Lung microvascular endothelial cell (primary cell): ENCODE measurements at regions not wholly inside any gene's neighbourhood (a gene's known extent, or its start where the extent isn't known, plus 50 kb on each side); places are given as distances from the start of the nearest gene placed in this dataset.
"Not testable (repeated sequence)": the region's sequence is repeated elsewhere in the genome, so short reads cannot be mapped to it uniquely, and the experiment has no call there.

Experiments used
- DNase-seq, 2 donors: peaks; one replicate each; pipeline versions ENCODE4 v3.0.0 to v3.0.0-alpha.2; 2010; ENCODE audit warnings: low read depth in 2 of 2

DNA sequence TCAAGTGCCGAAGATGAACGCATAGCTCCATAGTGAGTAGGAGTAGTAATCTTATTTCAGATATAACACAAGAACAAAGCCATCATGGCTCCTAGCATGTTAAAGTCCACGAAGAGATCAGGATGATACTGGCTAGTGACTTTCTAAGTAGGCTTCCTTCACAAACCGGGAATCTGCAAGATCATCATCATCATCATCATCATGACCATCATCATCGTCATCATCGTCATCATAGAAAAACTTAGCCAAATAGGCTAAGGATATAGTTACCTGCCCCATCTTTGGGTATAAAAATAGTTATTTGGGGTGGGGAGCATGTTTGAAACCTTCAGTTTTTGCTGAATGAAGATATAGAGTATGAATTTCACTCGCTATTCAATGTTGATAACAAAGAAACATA, 57.9 kb downstream of the PYDC2 start:
- DNase-seq = no peak

DNA sequence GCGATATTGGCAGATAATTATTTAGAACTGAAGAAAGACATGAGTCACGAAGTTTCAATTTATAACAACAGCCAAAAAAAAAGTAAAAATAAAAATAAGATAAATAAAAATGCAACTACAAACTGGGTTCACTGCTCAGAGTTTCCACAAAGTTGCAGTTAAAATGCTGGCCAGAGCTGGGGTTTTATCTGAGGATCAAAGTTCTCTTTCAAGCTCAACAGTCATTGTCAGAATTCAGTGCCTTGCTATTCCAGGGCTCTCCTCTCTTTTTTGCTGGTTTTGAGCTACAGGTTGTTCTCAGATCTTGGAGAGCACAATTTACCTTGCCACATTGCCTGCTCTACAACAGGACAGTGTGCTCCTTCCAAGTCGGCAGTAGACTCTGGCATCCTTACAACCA, 60.1 kb downstream of the PYDC2 start:
- DNase-seq = no peak

DNA sequence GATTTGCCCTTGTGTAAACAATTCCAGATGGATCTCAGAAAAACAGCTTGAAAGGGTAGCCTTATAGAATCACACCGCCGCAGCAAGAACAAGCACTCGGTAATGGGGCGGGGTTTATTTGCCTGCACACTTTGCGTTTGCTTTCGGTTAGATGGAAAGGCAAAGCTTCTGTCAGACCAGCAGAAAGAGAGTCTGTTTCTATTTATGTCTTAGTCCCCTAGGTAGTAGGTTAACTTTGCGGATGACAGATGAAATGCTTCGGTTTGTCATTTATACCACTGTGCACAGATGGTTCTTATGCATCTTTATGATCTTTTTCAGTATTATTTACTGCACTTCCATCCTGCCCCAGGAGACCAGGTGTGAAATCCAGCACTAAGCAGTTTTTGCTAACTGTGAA, 62.2 kb downstream of the PYDC2 start:
- DNase-seq = no peak

DNA sequence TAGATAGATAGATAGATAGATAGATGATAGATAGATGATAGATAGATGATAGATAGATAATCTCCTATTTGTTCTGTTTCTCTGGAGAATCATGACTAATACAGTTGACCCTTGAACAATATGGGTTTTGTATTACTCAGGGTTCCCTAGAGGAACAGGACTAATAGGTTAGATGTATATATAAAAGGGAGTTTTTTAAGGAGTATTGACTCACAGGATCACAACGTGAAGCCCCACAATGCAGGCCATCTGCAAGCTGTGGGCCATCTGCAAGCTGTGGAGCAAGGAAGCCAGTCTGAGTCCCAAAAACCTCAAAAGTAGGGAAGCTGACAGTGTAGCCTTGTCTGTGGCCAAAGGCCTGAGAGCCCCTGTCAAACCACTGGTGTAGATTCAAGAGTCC, 67.6 kb downstream of the PYDC2 start:
- DNase-seq = no peak

DNA sequence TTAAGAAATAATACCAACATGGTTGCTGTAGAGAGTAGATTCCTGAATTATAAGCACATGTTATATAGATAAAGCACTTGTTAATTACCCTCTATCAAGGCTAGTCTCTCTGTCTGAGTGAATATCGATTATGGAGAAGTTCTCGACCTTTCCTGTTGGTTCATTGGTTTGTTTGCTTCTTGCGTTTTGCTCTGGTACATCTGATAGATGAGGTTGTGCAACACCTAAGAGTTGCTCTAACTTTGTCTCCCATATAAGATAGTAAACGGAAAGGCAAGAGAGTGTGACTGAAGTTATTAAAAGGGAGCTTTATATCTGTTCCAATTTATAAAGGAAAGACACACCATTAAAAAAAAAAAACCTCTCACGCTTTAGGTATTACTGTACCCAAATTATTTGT, 69.0 kb downstream of the PYDC2 start:
- DNase-seq = no peak

DNA sequence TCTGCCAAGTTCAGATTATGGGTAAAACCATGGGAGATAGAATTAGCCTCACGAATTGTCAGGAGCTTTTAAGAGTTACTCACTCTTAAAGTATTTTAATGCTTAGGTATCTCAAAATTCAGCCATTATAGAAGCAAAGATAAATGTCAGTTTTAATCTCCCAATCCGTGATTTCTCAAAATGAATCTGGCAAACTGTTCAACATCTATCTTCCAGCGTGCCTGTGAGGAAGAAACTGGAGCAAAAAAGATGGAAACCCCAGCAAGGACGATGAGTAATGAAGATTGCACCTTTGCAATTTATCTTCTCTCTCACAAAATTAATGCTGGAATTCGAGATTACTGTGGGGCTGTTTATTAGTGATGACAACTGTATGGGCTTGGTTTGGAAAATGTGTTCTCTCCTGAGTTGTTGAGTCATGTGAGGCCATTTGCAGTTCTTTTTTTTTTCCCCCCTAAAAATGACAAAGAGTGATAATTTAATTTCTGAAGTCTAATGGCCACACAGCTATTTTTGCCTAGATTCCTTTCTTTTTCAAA, 70.5 kb downstream of the PYDC2 start:
- DNase-seq = no peak

DNA sequence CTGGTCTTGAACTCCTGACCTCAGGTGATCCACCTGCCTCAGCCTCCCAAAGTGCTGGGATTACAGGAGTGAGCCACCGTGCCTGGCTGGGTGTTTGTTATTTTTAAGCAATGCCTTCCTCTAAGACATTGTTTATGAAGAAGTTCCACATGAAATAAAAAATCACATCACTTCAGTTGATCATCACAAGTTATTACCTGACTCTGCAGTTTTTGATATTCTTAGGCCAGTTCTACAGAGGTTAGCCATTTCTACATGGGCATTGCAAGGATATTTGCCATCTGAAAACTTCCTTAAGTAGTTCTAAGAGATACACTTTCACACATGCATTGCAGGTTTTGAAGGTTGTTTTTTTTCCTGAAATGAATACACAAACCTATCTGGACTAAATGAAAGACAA, 82.1 kb downstream of the PYDC2 start:
- DNase-seq = no peak

DNA sequence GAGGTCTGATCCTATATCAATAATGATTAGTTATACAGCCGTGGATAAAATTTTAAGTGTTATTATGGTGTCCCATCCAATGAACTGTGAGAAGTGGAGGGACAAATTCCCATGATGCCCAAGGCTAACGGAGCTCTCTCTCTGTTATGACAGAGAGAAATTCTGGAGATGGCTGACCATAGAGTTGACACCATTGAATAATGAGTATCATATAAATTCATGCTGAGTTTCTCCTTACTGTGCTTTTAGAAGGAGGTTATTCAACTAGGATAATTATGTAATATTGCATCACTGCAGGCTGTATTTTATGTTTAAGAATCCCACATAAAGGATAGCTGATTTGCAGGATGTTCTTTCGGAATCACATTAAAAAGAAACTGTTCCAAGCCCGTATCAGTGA, 82.9 kb downstream of the PYDC2 start:
- DNase-seq = no peak

DNA sequence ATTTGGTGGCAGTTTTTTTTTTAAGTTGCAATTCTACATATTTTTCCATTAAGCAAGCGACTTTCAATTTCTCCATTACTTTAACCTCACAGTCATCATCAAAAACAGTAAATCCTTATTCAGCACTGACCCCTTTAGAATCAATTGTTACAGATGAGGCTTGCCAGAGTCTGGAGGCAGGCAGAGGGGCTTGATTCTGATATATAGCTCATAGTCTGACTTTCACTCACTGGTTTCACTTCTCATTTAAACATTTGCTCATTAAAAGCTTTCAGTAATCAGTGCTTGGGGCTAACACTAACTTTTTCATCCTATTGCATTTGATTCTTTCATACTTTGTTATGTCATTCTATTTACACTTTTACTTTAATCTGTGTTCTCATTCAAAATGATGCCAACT, 88.4 kb downstream of the PYDC2 start:
- DNase-seq = no peak

DNA sequence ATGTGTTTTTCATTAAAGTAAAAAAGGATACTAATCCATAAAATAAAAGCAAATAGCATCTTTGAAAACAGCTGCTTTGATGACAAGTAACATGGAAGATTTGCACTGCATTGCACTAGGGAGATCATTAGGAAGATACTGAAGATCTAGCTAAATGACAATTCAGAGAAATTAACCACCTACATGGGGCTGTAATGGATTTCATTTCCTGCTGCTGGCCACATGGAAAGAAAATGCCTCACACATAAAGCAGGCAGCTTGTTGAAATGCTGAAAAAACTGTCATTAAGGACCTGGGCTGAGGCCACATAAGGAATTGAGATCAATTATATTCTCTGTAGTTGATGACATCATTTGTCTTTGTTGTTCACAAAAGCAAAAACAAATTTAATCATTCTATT, 94.1 kb downstream of the PYDC2 start:
- no peak for DNase-seq

DNA sequence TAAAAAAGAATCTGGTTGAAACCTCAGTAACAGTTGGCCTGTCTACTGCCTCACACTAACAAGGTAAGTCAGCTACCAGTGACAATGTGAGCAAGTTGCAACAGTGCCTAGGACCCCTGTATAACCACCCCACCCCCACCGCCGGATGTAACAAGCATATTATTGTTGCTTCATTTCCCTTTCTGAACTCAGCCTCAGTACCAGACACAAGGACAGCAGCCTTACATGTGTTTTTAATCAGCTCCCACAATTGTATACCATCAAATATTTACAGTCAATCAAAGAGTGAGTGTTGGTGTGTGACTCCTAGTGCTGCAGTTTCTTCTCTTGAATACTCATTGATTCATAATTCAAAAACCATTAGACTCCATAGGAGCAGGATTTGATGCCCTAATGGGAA, 96.4 kb downstream of the PYDC2 start:
- DNase-seq = no peak

DNA sequence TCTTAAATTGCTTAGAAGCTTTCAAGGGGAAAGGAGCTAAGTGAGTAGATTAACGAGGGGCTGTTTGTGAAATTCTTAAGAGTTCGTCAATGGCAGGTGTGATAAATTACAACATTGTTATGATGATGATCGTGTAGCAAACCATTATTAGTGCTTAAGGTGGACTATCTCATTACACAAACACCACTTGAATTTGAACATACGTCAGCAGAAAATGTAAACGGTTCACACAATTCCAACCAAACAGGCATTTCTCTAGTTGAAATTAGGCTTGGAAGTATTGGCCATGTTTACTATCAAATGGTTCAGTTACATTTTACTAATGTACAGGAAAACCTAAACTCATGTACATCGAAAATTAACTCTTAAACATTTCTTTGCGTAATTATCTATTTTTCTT, 102.8 kb downstream of the PYDC2 start:
- DNase-seq = no peak

DNA sequence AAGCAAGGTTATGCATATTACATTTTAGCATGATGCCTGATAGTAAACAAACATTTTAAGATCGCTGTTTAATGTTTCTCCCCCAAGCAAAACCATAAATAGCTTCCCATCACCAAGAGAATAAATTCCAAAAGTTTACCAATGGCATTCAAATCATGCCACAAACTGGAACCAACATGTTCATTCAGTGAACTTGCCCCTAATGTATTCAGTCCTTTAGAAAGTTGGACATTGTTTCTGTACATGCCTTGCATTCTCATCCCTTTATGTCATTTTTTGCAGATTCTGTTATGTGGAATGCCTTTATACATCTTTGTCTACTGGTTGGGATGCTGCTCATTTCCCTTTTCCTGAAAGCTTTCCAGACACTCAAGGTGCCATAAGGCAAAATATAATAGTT, 105.5 kb downstream of the PYDC2 start:
- no peak for DNase-seq

DNA sequence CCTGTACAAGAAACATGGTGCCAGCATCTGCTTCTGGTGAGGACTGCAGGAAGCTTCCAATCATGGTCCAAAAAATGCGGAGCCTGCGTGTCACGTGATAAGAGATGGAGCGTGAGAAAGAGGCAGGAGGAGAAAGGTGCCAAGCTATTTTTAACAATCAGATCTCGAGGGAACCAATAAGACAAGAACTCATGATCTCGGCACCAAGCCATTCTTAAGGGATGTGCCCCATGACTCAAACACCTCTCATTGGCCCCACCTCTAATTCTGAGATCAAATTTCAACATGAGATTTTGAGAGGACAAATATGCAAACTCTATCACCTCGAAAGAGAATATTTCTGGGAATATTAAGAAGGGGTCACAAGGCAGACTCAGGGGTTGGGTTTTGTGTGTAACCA, 107.2 kb downstream of the PYDC2 start:
- DNase-seq = no peak

DNA sequence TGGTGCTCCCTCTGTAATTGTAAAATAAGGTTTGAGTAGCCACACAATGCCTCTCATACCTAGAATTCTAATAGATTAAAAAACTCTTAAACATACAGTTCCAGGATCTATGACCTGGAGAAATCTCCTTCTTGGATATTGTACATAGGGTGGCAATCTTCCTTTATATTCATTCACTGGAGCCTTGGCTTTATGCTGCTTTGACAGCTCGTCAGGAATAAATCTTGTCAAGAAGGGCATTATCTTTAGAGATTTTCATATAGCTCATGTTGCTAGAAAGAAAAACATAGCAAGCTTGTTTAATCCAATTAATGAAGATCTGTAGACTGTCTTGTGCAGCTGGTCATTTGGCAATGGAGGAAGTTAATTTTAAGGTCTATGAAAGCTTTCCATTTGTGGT, 131.1 kb downstream of the PYDC2 start:
- no peak for DNase-seq

DNA sequence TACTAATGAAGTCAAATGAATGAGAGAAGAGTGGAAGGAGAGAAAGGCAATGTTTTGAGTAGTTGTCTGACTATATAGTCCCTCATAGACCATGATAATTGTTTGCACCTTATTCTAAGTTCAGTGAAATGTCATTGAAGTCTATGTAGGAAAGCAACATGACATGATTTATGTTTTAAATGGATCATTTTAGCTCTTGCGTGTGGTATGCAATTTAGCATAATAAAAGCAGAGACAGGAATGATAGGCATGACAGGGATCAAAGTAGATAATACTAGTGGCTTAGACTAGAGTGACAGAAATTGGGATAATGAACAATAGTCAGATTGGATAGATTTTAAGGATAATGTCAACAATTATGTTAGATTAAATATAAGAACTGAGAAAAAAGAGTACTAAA, 132.5 kb downstream of the PYDC2 start:
- no peak for DNase-seq

DNA sequence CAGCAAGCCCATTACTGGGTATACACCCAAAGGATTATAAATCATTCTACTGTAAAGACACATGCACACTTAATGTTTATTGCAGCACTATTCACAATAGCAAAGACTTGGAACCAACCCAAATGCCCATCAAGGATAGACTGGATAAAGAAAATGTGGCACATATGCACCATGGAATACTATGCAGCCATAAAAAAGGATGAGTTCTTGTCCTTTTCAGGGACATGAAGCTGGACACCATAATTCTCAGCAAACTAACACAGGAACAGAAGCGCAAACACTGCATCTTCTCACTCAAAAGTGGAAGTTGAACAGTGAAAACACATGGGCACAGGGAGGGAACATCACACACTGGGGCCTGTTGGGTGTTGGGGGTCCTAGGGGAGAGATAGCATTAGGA, 154.5 kb downstream of the PYDC2 start:
- DNase-seq = not testable (repeated sequence)

DNA sequence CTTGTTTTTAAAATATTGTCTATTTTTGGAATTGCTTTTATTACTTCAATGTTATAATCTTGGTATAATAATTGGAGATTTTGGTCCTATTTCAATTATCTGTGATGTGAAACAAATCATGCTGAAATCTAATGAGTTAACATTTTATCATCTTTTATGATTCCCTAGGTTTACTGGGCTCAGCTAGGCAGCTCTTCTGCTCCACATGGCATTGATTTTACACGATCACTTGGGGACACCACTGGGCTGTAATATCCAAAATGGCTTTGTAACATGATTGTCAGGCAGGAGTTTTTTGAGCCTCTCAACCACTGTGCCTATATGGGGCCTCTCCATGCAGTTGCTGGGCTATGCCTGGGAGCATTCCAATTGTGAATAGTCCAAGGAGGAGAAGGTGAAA, 163.3 kb downstream of the PYDC2 start:
- no peak for DNase-seq

DNA sequence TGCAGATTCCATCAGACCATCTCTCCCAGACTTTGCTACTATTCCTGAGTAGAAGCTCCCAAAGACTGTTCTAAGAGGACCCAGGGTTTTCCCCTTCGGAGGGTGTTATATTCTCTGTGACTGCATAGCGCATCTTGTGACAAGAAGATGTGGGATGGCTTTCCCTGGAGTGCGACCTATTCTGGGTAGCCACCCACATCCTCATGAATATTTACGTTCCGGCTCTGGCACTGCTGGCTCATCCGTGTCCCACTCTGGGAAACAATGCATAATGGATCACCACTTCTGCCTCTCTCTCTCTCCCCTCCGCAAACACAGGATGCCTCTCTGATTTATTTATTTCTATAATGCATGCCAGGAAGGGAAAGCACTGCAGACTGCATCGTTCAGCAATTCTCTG, 166.1 kb downstream of the PYDC2 start:
- DNase-seq = no peak

DNA sequence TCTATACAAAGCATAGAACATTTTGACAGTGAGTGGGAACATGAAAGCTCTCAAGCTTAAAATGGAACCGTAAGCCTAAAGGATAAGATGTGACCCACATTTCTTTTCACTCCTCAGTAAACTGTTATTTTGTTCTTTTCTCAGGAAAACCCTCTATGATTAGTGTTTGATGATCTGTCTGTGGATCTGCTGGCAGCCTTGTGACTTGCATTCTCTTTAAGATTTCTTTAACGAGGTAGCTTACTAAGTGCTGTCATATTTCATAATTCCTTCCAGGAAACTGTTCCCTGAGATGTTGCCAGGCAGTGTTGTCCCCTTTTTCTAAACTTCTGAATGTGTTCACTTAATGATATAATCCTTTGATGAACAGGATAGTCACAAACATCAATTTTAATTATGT, 167.6 kb downstream of the PYDC2 start:
- no peak for DNase-seq

DNA sequence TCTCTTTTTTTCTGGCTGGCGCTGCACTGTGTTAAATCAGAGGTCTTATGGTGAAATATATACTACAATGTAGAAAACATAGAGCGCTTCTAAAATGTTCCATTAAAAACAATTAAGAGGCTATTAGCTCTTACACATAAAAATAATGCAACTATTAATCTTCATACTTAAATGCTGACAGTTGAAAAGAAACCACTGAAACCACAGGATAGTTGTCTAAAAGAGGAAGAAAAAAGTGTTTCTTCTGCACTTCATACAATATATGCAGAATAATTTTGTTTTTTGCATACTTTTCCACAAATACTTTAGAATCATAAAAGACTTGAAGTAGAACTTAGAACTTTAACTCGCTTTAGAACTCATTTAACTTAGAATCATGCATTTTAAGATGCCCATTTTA, 170.5 kb downstream of the PYDC2 start:
- DNase-seq = no peak

DNA sequence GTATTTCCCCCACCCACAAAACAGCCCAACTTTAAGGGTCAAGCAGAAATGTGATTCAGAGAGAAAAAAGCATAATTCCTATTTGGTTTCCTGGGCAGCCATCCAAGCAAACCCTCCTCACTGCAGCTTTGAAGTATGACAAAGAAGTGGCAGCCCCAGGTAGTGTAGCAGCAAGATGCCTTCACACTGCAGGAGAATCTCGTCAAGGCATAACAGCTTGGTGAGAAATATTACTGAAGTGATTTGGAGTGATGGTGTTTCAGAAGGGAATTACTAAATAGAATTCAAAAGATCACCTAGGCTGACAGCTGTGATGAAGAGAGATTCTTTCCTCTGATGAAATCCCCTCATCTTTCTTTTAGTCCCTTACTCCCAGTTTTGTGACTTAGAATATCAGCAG, 173.9 kb downstream of the PYDC2 start:
- DNase-seq = no peak

DNA sequence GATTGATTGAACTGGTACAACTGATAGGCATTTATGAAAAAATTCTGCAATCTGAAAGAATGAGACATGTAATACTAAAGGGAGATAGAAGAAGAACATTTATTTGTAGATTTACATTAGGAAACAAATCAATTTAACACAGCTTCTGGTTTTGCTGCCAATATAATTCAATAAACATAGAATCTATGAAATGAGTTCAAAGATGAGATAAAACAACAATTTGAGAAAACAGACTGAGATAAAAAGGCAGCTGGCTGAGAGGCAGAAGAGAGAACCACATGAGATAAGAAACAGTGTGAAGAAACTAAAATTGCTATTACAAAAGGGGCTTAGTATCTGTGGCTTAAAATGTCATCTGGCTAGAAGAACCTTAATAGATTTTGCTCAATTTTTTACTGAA, 176.6 kb downstream of the PYDC2 start:
- DNase-seq = no peak

DNA sequence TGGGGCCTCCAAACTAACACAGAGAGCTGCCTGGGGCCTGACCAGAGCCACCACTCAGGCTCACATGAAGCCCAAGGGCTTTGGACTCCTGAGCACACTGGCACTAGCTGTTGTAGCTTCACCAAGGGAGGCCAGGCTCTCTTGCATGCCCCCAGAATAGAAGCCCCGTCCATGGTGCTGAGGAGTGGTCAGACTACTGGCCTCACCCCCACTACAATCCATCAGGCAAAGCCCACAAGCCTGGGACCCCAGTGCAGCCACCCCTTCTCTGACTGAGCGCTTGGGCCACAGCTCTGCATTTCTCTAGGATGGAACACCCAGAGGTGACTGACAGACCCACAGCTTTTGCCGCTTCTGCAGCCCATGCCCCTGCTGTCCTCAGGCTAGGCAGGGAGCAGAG, 180.8 kb downstream of the PYDC2 start:
- no peak for DNase-seq

DNA sequence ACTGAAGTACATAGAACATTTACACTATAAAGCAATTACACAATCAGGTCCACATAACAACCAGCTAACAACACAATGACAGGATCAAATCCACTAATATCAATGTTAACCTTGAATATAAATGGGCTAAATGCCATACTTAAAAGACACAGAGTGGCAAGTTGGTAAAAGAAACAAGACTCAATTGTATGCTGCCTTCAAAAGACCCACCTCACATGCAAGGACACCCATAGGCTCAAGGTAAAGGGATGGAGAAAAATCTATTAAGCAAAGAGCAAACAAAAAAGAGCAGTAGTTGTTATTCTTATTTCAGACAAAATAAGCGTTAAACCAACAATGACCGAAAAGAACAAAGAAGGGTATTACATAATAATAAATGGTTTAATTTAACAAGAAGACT, 183.3 kb downstream of the PYDC2 start:
- no peak for DNase-seq
